Retinal pigment epithelial cell (primary cell): ENCODE measurements at regions not wholly inside any gene's neighbourhood (a gene's known extent, or its start where the extent isn't known, plus 50 kb on each side); places are given as distances from the start of the nearest gene placed in this dataset.

ENCODE experiments used
- DNase-seq: peaks from one replicate; pipeline ENCODE4 v3.0.0-alpha.2; 2010; ENCODE audit warnings: low read depth
- H3K4me3 ChIP-seq: 2 replicates; pipeline ENCODE4 v1.5.1; 2011; ENCODE audit warnings: mild to moderate bottlenecking, low read length, control low read depth, moderate library complexity
- TF ChIP-seq, protein P1 (sequence below): conservative IDR thresholded peaks from 2 replicates; pipeline ENCODE4 v1.5.1; 2011; ENCODE audit warnings: low read depth, low read length, control low read depth, inconsistent platforms

DNA sequence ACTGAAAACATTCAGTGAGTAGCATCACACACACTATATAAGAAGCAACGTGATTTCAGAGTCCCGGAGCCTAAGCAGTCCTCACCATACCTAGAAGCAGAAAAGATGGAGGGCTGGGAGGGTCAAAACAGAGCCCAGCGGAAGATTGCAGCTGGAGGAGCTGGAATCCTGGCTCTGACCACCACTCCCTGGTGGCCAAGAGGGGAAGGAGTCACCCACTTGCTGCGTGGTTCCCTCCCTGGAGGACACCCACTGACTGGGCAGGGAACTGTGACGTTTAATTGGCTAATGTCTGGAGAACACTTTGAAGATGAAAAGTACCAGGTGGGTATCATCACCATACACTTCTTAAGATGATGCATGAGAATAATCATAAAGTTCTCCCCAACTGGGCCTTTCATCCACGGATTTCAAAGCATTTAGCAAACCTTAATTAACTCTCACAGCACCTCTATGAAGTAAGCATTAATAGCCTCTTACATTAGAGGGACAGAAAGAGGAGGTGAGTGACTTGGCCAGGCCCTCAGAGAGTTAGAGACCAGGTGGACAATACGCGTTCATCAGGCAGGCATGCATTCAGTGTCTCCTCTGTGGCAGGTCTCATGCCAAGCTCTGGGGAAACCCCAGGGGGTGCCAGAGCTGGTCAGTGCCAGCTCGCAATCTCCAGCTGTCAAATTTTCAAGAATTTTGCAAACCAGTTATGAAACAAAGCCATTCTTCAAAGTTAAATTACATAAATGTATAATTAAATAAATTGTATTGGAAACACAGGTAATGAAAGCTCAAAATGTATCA lies 137.9 kb downstream of the AXIN2 start:
- TF ChIP-seq, protein P1, sequence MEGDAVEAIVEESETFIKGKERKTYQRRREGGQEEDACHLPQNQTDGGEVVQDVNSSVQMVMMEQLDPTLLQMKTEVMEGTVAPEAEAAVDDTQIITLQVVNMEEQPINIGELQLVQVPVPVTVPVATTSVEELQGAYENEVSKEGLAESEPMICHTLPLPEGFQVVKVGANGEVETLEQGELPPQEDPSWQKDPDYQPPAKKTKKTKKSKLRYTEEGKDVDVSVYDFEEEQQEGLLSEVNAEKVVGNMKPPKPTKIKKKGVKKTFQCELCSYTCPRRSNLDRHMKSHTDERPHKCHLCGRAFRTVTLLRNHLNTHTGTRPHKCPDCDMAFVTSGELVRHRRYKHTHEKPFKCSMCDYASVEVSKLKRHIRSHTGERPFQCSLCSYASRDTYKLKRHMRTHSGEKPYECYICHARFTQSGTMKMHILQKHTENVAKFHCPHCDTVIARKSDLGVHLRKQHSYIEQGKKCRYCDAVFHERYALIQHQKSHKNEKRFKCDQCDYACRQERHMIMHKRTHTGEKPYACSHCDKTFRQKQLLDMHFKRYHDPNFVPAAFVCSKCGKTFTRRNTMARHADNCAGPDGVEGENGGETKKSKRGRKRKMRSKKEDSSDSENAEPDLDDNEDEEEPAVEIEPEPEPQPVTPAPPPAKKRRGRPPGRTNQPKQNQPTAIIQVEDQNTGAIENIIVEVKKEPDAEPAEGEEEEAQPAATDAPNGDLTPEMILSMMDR = no peak
- H3K4me3 ChIP-seq = no peak overlapping the region
- no peak for DNase-seq

DNA sequence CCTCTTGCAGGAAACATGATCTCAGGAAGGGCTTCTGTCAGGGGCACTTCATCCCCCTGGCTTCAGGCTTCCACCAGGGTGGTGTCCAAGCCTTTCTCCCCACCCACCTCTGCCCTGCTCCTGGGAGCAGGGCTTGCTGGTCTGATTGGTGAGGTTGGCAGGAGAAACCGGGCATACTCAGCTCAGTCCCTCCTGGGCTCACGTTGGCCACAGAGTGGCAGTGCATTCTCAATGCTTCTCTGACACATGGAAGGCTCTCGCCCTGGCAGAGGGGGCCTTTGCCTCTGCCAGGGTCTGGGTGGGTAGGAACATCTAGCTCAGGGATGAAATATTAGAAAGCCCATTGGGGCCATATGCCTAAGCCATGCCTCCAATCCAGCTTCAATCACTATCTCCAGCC lies 142.8 kb downstream of the AXIN2 start:
- no peak for DNase-seq
- H3K4me3 ChIP-seq = no peak overlapping the region
- TF ChIP-seq, protein P1 = no peak

DNA sequence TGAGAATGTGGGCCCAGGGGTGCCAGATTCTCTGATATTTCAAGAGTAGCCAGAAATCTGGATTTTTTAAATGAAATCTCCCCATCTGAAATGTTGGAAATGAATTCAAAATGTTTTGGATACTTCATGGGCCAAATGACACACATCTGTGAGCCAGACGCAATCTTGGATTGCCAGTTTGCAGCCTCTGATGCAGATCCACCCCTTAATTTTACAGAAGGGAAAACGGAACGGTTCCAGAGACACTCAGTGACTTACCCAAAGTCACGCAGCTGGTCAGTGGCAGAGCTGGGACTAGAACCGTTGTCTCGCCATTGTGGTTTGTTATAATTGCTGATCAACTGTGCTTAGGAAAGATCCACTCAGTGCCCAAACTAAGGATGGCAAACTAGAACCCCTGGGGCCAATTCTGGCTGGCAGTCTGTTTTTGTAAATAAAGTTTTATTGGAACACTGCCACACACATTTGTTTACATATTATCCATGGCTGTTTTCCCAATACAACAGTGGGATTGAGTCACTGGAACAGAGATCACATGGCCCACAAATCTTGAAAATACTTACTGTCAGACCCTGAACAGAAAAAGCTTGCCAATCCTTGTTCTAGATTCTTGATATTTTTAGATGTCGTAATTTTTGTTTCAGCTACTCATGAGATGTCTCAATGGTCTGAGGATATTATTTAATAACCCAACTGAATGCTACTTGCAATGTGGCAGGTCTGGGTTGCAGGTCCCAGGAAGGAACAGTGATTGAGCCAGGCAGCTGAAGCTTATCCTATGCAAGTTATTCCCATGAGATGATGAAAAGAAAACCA lies 143.8 kb downstream of the AXIN2 start:
- TF ChIP-seq, protein P1 = no peak
- no peak overlapping the region for H3K4me3 ChIP-seq
- DNase-seq = no peak

DNA sequence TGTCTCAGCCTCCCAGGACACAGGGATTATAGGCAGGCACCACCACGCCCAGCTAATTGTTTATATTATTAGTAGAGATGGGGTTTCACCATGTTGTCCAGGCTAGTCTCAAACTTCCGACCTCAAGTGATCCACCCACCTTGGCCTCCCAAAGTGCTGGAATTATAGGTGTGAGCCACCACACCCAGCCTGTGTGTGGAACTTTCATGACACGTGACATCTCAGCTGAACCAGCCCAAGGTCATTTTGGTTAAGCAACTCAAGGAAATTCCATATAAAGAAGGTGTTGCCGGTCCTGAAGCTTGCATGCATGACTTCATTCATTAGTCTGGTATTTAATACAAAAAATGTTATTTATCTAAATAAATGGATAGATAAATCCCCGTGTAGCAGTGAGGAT lies 145.5 kb downstream of the AXIN2 start:
- TF ChIP-seq, protein P1 = no peak
- no peak for DNase-seq
- H3K4me3 ChIP-seq = no peak overlapping the region

DNA sequence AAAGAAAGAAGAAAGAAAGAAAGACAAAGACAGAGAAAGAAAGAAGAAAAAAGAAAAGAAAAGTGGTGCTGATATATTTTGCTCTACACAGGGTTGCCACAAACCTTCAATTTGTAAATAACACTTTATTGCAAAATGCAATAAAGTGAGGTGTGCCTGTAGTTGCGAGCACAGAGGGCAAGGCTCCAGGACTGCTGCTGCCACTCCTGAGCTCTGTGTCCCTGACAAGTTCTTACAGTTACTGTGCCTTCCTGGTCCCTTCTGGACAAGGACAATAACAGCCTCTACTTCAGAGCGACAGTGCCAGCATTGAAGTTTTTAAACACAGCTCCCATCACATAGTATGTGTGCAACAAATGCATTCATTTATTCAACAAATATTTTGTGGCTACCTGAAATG lies 148.1 kb downstream of the AXIN2 start:
- TF ChIP-seq, protein P1 = no peak
- H3K4me3 ChIP-seq = no peak overlapping the region
- no peak for DNase-seq

DNA sequence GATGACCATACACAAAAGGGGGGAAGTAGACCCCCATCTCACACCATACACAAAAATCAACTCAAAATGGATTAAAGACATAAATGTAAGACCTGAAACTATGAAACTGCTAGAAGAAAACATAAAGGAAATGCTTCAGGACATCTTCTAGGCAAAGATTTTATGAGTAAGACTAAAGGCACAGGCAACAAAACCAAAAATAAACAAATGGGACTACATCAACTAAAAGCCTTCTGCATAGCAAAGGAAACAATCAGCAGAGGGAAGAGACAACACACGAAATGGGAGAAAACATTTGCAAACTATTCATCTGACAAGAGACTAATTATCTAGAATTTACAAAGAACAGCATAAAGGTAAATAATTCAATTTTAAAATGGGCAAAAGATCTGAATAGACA lies 152.1 kb downstream of the AXIN2 start:
- no peak for DNase-seq
- no peak overlapping the region for H3K4me3 ChIP-seq
- TF ChIP-seq, protein P1 = no peak
